GM23338 (cell line): ENCODE measurements at regions not wholly inside any gene's neighbourhood (a gene's known extent, or its start where the extent isn't known, plus 50 kb on each side); places are given as distances from the start of the nearest gene placed in this dataset.

Experiments used
- ATAC-seq: fragments of 200-7000 bp; cut with Tn5 transposase; 3 replicates; pipeline ENCODE4 v1.9.1; 2020
- DNase-seq: peaks from one replicate; pipeline ENCODE4 v3.0.0-alpha.2; 2015; ENCODE audit warnings: low spot score
- H2AFZ ChIP-seq: fragments of 200-600 bp; sonication (generic); 2 replicates; pipeline ENCODE4 v1.8.0; 2016; ENCODE audit warnings: antibody characterized with exemption, mild to moderate bottlenecking, moderate library complexity
- H3F3A ChIP-seq: fragments of 200-600 bp; sonication (generic); replicated peaks from 2 replicates; pipeline ENCODE4 v1.8.0; 2017; ENCODE audit warnings: antibody characterized with exemption, mixed run types, low read depth
- H3K27ac ChIP-seq: fragments of 200-600 bp; sonication (generic); 2 replicates; pipeline ENCODE4 v1.6.1; 2016; ENCODE audit warnings: low read depth
- H3K27me3 ChIP-seq: fragments of 200-600 bp; sonication (generic); 2 replicates; pipeline ENCODE4 v1.8.0; 2016; ENCODE audit warnings: mild to moderate bottlenecking, mixed run types, moderate library complexity; ENCODE audit not compliant: insufficient read depth
- H3K36me3 ChIP-seq: fragments of 200-600 bp; sonication (generic); 2 replicates; pipeline ENCODE4 v1.8.0; 2016; ENCODE audit warnings: mild to moderate bottlenecking; ENCODE audit not compliant: insufficient read depth
- H3K4me1 ChIP-seq: fragments of 200-600 bp; sonication (generic); 2 replicates; pipeline ENCODE4 v1.8.0; 2016; ENCODE audit warnings: mild to moderate bottlenecking, moderate library complexity; ENCODE audit not compliant: insufficient read depth
- H3K4me2 ChIP-seq: fragments of 200-600 bp; sonication (generic); 2 replicates; pipeline ENCODE4 v1.7.1; 2017; ENCODE audit warnings: mixed run types
- H3K4me3 ChIP-seq: fragments of 200-600 bp; sonication (generic); 2 replicates; pipeline ENCODE4 v1.6.1; 2016; ENCODE audit warnings: mixed run types
- H3K79me2 ChIP-seq: fragments of 200-600 bp; sonication (generic); replicated peaks from 2 replicates; pipeline ENCODE4 v1.8.0; 2017; ENCODE audit warnings: mild to moderate bottlenecking; ENCODE audit not compliant: insufficient read depth
- H3K9me2 ChIP-seq: fragments of 200-600 bp; sonication (generic); 2 replicates; pipeline ENCODE4 v1.8.0; 2017; ENCODE audit not compliant: insufficient read depth
- H4K20me1 ChIP-seq: fragments of 200-600 bp; sonication (generic); replicated peaks from 2 replicates; pipeline ENCODE4 v1.8.0; 2017; ENCODE audit warnings: mild to moderate bottlenecking; ENCODE audit not compliant: insufficient read depth
- H3K27ac Mint-ChIP-seq: 2 replicates; pipeline ENCODE4 v1.8.0; 2020; ENCODE audit warnings: inconsistent platforms, mild to moderate bottlenecking, moderate library complexity, mixed read lengths
- H3K27me3 Mint-ChIP-seq: 3 replicates; pipeline ENCODE4 v1.8.0; 2022; ENCODE audit warnings: low read depth, mild to moderate bottlenecking, moderate library complexity, mixed read lengths, inconsistent platforms; ENCODE audit not compliant: insufficient read depth, poor library complexity
- H3K36me3 Mint-ChIP-seq: 3 replicates; pipeline ENCODE4 v1.8.0; 2021; ENCODE audit warnings: low read depth, mild to moderate bottlenecking, inconsistent platforms, moderate library complexity, mixed read lengths
- H3K4me1 Mint-ChIP-seq: 3 replicates; pipeline ENCODE4 v1.8.0; 2020; ENCODE audit warnings: mild to moderate bottlenecking, inconsistent platforms, mixed read lengths
- H3K4me3 Mint-ChIP-seq: 3 replicates; pipeline ENCODE4 v1.8.0; 2021; ENCODE audit warnings: moderate library complexity, mild to moderate bottlenecking, inconsistent platforms, mixed read lengths
- H3K9me3 Mint-ChIP-seq: 3 replicates; pipeline ENCODE4 v1.8.0; 2020; ENCODE audit warnings: moderate library complexity, mild to moderate bottlenecking, inconsistent platforms, mixed read lengths
- EZH2phosphoT487 ChIP-seq: fragments of 200-600 bp; sonication (generic); IDR thresholded peaks from one replicate; pipeline ENCODE4 v1.8.1; 2018; ENCODE audit warnings: antibody characterized with exemption; ENCODE audit not compliant: unreplicated experiment
- NANOG ChIP-seq: IDR thresholded peaks from 2 replicates; pipeline ENCODE4 v1.6.1; 2016; ENCODE audit warnings: antibody characterized with exemption, borderline replicate concordance
- TF ChIP-seq, protein P1 (sequence below): fragments of 250-450 bp; sonication (Bioruptor Pico); IDR thresholded peaks from 2 replicates; pipeline ENCODE4 v1.5.0; 2020; ENCODE audit warnings: mild to moderate bottlenecking, moderate library complexity
- TF ChIP-seq, protein P2 (sequence below), 2 experiments: fragments of 200-600 bp in 1 of 2; sonication (generic) in 1 of 2; conservative IDR thresholded peaks; 2 replicates each; pipeline versions ENCODE4 v1.5.1 to v1.6.1; 2016 to 2017; ENCODE audit warnings: antibody characterized with exemption in 2 of 2, low read depth in 2 of 2, mild to moderate bottlenecking in 2 of 2, moderate library complexity in 1 of 2
- TF ChIP-seq, protein P3 (sequence below): IDR thresholded peaks from 2 replicates; pipeline ENCODE4 v1.6.1; 2016; ENCODE audit warnings: antibody characterized with exemption

DNA sequence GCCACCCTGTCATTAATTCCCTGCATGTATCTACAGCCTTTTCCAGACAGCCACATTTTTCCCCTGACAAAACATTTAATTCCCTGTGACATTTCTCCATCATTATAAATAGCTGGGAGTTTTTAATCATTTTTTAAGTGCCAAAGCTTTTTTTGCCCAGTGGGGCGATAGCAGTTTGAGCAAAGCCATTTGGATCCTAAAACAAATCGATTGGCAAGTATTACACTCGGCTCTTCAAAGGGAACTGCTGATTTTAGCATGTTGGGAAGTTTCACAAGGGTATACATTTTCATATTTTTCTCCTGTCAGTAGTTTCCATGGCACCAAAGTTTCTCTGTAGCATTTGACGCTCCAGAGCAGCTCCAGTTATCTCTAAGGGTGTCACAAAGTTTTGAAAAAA, 210.8 kb downstream of the HIPK3 start:
- Histone ChIP-seq H3K4me2 (no peak overlapping the region), H4K20me1 (no peaks in the 10 kb centered on the region), H3K27ac (no peak overlapping the region), H3K4me1 (no peaks in the 10 kb centered on the region), H2AFZ (no peak overlapping the region), H3K27me3 (no peaks in the 10 kb centered on the region), H3F3A (no peaks in the 10 kb centered on the region), H3K4me3 (no peak overlapping the region), H3K79me2 (no peaks in the 10 kb centered on the region), H3K36me3 (no peaks in the 10 kb centered on the region), H3K9me2 (peaks cover 4% of the 10 kb centered on the region; the same call in 1 of the 2 replicates)
- Mint-ChIP-seq H3K27me3 (no peaks in the 10 kb centered on the region), H3K36me3 (no peaks in the 10 kb centered on the region), H3K4me1 (no peaks in the 10 kb centered on the region), H3K9me3 (peaks cover 2% of the 10 kb centered on the region; the same call in 1 of the 3 replicates), H3K27ac (no peak overlapping the region), H3K4me3 (no peak overlapping the region)
- TF ChIP-seq, protein P1, sequence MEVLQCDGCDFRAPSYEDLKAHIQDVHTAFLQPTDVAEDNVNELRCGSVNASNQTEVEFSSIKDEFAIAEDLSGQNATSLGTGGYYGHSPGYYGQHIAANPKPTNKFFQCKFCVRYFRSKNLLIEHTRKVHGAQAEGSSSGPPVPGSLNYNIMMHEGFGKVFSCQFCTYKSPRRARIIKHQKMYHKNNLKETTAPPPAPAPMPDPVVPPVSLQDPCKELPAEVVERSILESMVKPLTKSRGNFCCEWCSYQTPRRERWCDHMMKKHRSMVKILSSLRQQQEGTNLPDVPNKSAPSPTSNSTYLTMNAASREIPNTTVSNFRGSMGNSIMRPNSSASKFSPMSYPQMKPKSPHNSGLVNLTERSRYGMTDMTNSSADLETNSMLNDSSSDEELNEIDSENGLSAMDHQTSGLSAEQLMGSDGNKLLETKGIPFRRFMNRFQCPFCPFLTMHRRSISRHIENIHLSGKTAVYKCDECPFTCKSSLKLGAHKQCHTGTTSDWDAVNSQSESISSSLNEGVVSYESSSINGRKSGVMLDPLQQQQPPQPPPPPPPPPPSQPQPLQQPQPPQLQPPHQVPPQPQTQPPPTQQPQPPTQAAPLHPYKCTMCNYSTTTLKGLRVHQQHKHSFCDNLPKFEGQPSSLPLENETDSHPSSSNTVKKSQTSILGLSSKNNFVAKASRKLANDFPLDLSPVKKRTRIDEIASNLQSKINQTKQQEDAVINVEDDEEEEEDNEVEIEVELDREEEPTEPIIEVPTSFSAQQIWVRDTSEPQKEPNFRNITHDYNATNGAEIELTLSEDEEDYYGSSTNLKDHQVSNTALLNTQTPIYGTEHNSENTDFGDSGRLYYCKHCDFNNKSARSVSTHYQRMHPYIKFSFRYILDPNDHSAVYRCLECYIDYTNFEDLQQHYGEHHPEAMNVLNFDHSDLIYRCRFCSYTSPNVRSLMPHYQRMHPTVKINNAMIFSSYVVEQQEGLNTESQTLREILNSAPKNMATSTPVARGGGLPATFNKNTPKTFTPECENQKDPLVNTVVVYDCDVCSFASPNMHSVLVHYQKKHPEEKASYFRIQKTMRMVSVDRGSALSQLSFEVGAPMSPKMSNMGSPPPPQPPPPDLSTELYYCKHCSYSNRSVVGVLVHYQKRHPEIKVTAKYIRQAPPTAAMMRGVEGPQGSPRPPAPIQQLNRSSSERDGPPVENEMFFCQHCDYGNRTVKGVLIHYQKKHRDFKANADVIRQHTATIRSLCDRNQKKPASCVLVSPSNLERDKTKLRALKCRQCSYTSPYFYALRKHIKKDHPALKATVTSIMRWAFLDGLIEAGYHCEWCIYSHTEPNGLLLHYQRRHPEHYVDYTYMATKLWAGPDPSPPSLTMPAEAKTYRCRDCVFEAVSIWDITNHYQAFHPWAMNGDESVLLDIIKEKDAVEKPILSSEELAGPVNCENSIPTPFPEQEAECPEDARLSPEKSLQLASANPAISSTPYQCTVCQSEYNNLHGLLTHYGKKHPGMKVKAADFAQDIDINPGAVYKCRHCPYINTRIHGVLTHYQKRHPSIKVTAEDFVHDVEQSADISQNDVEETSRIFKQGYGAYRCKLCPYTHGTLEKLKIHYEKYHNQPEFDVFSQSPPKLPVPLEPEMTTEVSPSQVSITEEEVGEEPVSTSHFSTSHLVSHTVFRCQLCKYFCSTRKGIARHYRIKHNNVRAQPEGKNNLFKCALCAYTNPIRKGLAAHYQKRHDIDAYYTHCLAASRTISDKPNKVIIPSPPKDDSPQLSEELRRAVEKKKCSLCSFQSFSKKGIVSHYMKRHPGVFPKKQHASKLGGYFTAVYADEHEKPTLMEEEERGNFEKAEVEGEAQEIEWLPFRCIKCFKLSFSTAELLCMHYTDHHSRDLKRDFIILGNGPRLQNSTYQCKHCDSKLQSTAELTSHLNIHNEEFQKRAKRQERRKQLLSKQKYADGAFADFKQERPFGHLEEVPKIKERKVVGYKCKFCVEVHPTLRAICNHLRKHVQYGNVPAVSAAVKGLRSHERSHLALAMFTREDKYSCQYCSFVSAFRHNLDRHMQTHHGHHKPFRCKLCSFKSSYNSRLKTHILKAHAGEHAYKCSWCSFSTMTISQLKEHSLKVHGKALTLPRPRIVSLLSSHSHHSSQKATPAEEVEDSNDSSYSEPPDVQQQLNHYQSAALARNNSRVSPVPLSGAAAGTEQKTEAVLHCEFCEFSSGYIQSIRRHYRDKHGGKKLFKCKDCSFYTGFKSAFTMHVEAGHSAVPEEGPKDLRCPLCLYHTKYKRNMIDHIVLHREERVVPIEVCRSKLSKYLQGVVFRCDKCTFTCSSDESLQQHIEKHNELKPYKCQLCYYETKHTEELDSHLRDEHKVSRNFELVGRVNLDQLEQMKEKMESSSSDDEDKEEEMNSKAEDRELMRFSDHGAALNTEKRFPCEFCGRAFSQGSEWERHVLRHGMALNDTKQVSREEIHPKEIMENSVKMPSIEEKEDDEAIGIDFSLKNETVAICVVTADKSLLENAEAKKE (CRISPR knock-in tag) = no peak
- TF ChIP-seq EZH2phosphoT487 = no peak
- TF ChIP-seq, protein P2, sequence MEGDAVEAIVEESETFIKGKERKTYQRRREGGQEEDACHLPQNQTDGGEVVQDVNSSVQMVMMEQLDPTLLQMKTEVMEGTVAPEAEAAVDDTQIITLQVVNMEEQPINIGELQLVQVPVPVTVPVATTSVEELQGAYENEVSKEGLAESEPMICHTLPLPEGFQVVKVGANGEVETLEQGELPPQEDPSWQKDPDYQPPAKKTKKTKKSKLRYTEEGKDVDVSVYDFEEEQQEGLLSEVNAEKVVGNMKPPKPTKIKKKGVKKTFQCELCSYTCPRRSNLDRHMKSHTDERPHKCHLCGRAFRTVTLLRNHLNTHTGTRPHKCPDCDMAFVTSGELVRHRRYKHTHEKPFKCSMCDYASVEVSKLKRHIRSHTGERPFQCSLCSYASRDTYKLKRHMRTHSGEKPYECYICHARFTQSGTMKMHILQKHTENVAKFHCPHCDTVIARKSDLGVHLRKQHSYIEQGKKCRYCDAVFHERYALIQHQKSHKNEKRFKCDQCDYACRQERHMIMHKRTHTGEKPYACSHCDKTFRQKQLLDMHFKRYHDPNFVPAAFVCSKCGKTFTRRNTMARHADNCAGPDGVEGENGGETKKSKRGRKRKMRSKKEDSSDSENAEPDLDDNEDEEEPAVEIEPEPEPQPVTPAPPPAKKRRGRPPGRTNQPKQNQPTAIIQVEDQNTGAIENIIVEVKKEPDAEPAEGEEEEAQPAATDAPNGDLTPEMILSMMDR (conservative IDR thresholded peaks at IDR 0.05; ENCODE audit: low read depth in 2 of 2) = no peak
- TF ChIP-seq NANOG = no peak
- TF ChIP-seq, protein P3, sequence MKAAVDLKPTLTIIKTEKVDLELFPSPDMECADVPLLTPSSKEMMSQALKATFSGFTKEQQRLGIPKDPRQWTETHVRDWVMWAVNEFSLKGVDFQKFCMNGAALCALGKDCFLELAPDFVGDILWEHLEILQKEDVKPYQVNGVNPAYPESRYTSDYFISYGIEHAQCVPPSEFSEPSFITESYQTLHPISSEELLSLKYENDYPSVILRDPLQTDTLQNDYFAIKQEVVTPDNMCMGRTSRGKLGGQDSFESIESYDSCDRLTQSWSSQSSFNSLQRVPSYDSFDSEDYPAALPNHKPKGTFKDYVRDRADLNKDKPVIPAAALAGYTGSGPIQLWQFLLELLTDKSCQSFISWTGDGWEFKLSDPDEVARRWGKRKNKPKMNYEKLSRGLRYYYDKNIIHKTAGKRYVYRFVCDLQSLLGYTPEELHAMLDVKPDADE = no peak
- DNase-seq (no peak), ATAC-seq (no peak)
